Upper lobe of left lung (tissue), 6 donors: ENCODE measurements at regions not wholly inside any gene's neighbourhood (a gene's known extent, or its start where the extent isn't known, plus 50 kb on each side); places are given as distances from the start of the nearest gene placed in this dataset.
"Not testable (repeated sequence)": the region's sequence is repeated elsewhere in the genome, so short reads cannot be mapped to it uniquely, and the experiment has no call there.

Source experiments
- ATAC-seq, 2 donors: fragments of 200-7000 bp; cut with Tn5 transposase; one replicate each; pipeline ENCODE4 v1.9.1; 2022; ENCODE audit warnings: mild to moderate bottlenecking in 2 of 2, moderate library complexity in 2 of 2; ENCODE audit not compliant: low FRiP score in 2 of 2
- DNase-seq, 2 donors: peaks; one replicate each; pipeline ENCODE4 v3.0.0-alpha.2; 2019 to 2020
- H3K27ac ChIP-seq, 4 donors: fragments of 200-600 bp; sonication (generic); one replicate each; pipeline ENCODE4 v1.5.1; 2016 to 2019
- H3K27me3 ChIP-seq, 4 donors: fragments of 200-600 bp; sonication (generic); one replicate each; pipeline ENCODE4 v1.5.1; 2017 to 2019
- H3K36me3 ChIP-seq, 4 donors: fragments of 200-600 bp; sonication (generic); one replicate each; pipeline ENCODE4 v1.5.1; 2016 to 2019
- H3K4me1 ChIP-seq, 4 donors: fragments of 200-600 bp; sonication (generic); one replicate each; pipeline ENCODE4 v1.5.1; 2018 to 2019
- H3K4me3 ChIP-seq, 4 donors: fragments of 200-600 bp; sonication (generic); one replicate each; pipeline ENCODE4 v1.5.1; 2017 to 2019; ENCODE audit warnings: mild to moderate bottlenecking in 2 of 4, moderate library complexity in 1 of 4
- H3K9me3 ChIP-seq, 4 donors: fragments of 200-600 bp; sonication (generic); one replicate each; pipeline ENCODE4 v1.5.1; 2018 to 2019
- EP300 ChIP-seq, 4 donors: sonication (generic); formaldehyde crosslinking; IDR thresholded peaks; one replicate each; pipeline ENCODE4 v1.5.1; 2017; ENCODE audit warnings: antibody characterized with exemption in 4 of 4, control low read depth in 2 of 4
- POLR2A ChIP-seq, 4 donors: fragments of 450-650 bp; IDR thresholded peaks; one replicate each; pipeline ENCODE4 v1.5.1; 2016 to 2017; ENCODE audit warnings: antibody characterized with exemption in 4 of 4, mild to moderate bottlenecking in 2 of 4
- POLR2AphosphoS5 ChIP-seq, 2 donors: sonication (generic); formaldehyde crosslinking; IDR thresholded peaks; one replicate each; pipeline ENCODE4 v1.5.1; 2017; ENCODE audit warnings: antibody characterized with exemption in 2 of 2
- WGBS, 2 donors: methylation state at CpG; one replicate each; pipeline ENCODE4 v1.1.5; 2017 to 2018; 5-methylcytosine and 5-hydroxymethylcytosine counted together
- TF ChIP-seq, protein P1 (sequence below), 6 experiments: fragments of 450-650 bp in 4 of 6; fragments of 200-600 bp in 2 of 6; sonication (generic) in 2 of 6; IDR thresholded peaks; one replicate each; pipeline ENCODE4 v1.5.1; 2016 to 2019; ENCODE audit warnings: antibody characterized with exemption in 6 of 6
- donor health status: DM: no; HTN: no; CAD: no; lungs with moderate emphysema.
- donor health status: DM: no; HTN: yes; CAD: no; lungs with severe emphysema.

DNA sequence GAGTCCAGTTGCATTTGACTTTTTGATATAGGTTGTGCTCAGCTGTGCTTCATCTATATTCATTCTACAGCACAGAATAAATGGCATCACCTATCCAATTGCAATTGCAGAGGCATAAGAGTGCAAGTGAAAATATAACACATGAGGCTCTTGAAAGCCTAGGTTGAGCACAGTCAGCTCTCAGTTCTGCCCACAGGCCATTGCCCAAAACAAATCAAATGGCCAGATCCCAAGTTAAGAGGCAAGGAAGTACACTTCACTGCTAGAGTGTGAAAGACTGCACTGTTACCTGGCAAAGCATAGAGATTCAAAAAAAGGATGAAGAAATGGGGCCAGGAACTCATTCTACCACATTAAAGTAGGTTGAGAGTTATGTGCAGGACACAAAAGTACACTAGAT is 305.5 kb upstream of the SEMA6A start:
- DNase-seq, result no peak
- Histone ChIP-seq H3K4me3 (no peak overlapping the region), H3K27ac (no peak overlapping the region), H3K9me3 (no peaks in the 10 kb centered on the region), H3K36me3 (no peaks in the 10 kb centered on the region), H3K4me1 (no peaks in the 10 kb centered on the region), H3K27me3 (no peaks in the 10 kb centered on the region)
- TF ChIP-seq, protein P1, sequence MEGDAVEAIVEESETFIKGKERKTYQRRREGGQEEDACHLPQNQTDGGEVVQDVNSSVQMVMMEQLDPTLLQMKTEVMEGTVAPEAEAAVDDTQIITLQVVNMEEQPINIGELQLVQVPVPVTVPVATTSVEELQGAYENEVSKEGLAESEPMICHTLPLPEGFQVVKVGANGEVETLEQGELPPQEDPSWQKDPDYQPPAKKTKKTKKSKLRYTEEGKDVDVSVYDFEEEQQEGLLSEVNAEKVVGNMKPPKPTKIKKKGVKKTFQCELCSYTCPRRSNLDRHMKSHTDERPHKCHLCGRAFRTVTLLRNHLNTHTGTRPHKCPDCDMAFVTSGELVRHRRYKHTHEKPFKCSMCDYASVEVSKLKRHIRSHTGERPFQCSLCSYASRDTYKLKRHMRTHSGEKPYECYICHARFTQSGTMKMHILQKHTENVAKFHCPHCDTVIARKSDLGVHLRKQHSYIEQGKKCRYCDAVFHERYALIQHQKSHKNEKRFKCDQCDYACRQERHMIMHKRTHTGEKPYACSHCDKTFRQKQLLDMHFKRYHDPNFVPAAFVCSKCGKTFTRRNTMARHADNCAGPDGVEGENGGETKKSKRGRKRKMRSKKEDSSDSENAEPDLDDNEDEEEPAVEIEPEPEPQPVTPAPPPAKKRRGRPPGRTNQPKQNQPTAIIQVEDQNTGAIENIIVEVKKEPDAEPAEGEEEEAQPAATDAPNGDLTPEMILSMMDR (IDR thresholded peaks at IDR 0.05), result no peak
- TF ChIP-seq POLR2AphosphoS5 (IDR thresholded peaks at IDR 0.05) (no peak), POLR2A (IDR thresholded peaks at IDR 0.05) (no peak), EP300 (IDR thresholded peaks at IDR 0.05) (no peak)
- ATAC-seq, result no peak

GRCh38 chr5:116876240-116876840 is 301.7 kb upstream of the SEMA6A start:
- H3K27ac ChIP-seq, result no peak overlapping the region
- WGBS, 2 donors, result 85 to 92% methylated on average over 3 of the region's 3 CpGs
- no peaks in the 10 kb centered on the region for H3K36me3 ChIP-seq
- no peaks in the 10 kb centered on the region for H3K4me1 ChIP-seq
- H3K27me3 ChIP-seq, result no peaks in the 10 kb centered on the region
- ATAC-seq (no peak), DNase-seq (no peak)
- no peaks in the 10 kb centered on the region for H3K9me3 ChIP-seq
- TF ChIP-seq POLR2A (IDR thresholded peaks at IDR 0.05) (no peak), POLR2AphosphoS5 (IDR thresholded peaks at IDR 0.05) (no peak), EP300 (IDR thresholded peaks at IDR 0.05) (no peak)
- TF ChIP-seq, protein P1 (IDR thresholded peaks at IDR 0.05), result no peak
- H3K4me3 ChIP-seq, result no peak overlapping the region

GRCh38 chr5:116872986-116873385 is 298.4 kb upstream of the SEMA6A start:
- Histone ChIP-seq H3K27me3 (no peaks in the 10 kb centered on the region), H3K36me3 (no peaks in the 10 kb centered on the region), H3K4me3 (no peak overlapping the region), H3K9me3 (no peaks in the 10 kb centered on the region), H3K27ac (no peak overlapping the region), H3K4me1 (no peaks in the 10 kb centered on the region)
- ATAC-seq (no peak), DNase-seq (no peak)
- TF ChIP-seq POLR2A (IDR thresholded peaks at IDR 0.05) (no peak), POLR2AphosphoS5 (IDR thresholded peaks at IDR 0.05) (no peak), EP300 (IDR thresholded peaks at IDR 0.05) (no peak)
- TF ChIP-seq, protein P1 (IDR thresholded peaks at IDR 0.05), result no peak
- 73 to 75% methylated on average over 1 of the region's 1 CpG for WGBS, 2 donors

DNA sequence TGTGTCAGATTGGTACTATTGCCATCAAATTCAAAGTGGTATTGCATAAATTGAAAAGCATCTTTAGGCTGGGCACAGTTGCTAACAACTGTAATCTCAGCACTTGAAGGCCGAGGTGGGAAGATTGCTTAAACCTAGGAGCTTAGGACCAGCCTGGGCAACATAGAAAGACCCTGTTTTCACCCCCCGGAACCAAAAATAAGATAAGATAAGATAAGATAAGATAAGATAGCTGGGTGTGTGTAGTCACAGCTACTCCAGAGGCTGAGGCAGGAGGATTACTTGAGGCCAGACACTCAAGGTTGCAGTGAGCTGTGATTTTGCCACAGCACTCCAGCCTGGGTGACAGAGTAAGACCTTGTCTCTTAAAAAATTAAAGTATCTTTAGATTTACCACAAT is 297.9 kb upstream of the SEMA6A start:
- no peak for TF ChIP-seq EP300 (IDR thresholded peaks at IDR 0.05)
- TF ChIP-seq POLR2A (IDR thresholded peaks at IDR 0.05), result no peak
- no peak for TF ChIP-seq POLR2AphosphoS5 (IDR thresholded peaks at IDR 0.05)
- TF ChIP-seq, protein P1 (IDR thresholded peaks at IDR 0.05), result no peak
- H3K27ac ChIP-seq, result no peak overlapping the region
- H3K4me1 ChIP-seq, result no peaks in the 10 kb centered on the region
- no peaks in the 10 kb centered on the region for H3K9me3 ChIP-seq
- no peaks in the 10 kb centered on the region for H3K36me3 ChIP-seq
- ATAC-seq (no peak), DNase-seq (no peak)
- no peaks in the 10 kb centered on the region for H3K27me3 ChIP-seq
- 68 to 70% methylated on average over 2 of the region's 2 CpGs for WGBS, 2 donors
- no peak overlapping the region for H3K4me3 ChIP-seq

DNA sequence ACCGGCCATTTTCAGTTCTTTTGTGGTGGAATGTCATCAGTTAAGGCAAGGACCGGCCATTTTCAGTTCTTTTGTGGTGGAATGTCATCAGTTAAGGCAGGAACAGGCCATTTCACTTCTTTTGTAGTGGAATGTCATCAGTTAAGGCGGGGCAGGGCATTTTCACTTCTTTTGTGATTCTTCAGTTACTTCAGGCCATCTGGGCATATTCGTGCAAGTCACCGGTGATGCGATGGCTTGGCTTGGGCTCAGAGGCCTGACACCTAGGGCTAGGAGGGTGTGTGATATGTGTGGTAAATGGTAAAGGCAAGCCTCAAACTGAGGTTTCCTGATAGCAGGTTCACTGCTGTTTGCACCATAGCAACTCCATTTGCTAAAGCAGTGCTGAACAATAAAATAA is 293.2 kb upstream of the SEMA6A start:
- not testable (repeated sequence) for DNase-seq, H3K4me1 ChIP-seq, H3K27ac ChIP-seq, H3K36me3 ChIP-seq, H3K27me3 ChIP-seq, H3K9me3 ChIP-seq, H3K4me3 ChIP-seq, ATAC-seq
- 89 to 92% methylated on average over 6 of the region's 6 CpGs for WGBS, 2 donors
